ENCODE measurements at regions not wholly inside any gene's neighbourhood (a gene's known extent, or its start where the extent isn't known, plus 50 kb on each side); places are given as distances from the start of the nearest gene placed in this dataset.
"Not testable (repeated sequence)": the region's sequence is repeated elsewhere in the genome, so short reads cannot be mapped to it uniquely, and the experiment has no call there.

DNA sequence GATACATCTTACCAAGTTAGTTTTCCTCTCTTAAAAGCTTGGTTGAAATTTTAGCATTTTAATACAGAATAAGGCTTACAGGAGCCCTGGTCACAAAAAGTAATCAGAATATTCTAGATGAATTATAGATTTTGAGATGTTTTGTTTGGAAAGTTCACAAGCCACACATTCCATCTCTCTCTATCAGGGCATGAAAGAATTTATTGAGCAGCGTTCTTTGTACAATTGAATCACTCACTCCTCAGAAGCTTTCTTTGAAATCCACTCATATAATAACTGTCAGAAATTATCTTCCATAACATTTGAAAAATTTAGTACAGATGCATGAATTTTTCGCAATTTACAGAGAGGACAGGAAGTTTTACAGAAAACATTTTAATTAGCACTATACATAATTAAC is 938.6 kb upstream of the MDGA2 start:
- POLR2A ChIA-PET = no interaction called here

DNA sequence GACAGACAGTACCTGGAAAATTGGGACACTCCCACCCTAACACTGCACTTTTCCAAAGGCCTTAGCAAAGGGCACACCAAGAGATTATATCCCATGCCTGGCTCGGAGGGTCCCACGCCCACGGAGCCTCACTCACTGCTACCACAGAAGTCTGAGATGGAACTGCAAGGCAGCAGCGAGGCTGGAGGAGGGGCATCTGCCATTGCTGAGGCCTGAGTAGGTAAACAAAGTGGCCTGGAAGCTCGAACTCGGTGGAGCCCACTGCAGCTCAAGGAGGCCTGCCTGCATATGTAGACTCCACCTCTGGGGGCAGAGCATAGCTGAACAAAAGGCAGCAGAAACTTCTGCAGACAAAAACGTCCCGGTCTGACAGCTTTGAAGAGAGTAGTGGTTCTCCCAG is 931.6 kb upstream of the MDGA2 start:
- H3K9ac ChIP-seq; DNase-seq; H2AFZ ChIP-seq (ENCODE audit: low read depth); H3K79me2 ChIP-seq (ENCODE audit: insufficient read depth); H3K4me2 ChIP-seq; H3K9me3 ChIP-seq; H3K4me3 ChIP-seq (ENCODE audit: low read depth in 2 of 2, low read length in 1 of 2); H3K36me3 ChIP-seq (replicated peaks in 1 of 2; ENCODE audit: control insufficient read depth in 1 of 2, insufficient read depth in 2 of 2, low read length in 1 of 2); POLR2A ChIA-PET; H3K9me2 ChIP-seq; H3K27ac ChIP-seq (ENCODE audit: low read depth in 2 of 2, low read length in 1 of 2); CTCF ChIA-PET; H3K4me1 ChIP-seq (ENCODE audit: control insufficient read depth in 1 of 2, insufficient read depth in 2 of 2, low read depth in 1 of 2, low read length in 1 of 2); H3F3A ChIP-seq (replicated peaks; ENCODE audit: insufficient read depth); H4K20me1 ChIP-seq (ENCODE audit: insufficient read depth); H3K27me3 ChIP-seq (ENCODE audit: insufficient read depth): not testable (repeated sequence)
- 20% methylated on average over 2 of the region's 8 CpGs for WGBS (ENCODE audit: low lambda C conversion rate)

More for the DNA sequence above, 938.6 kb upstream of the MDGA2 start:
- CTCF ChIA-PET = no interaction called here
- H3K4me3 ChIP-seq (ENCODE audit: low read depth in 2 of 2, low read length in 1 of 2) = no peak overlapping the region
- DNase-seq = no peak
- H3K4me2 ChIP-seq = no peak overlapping the region
- 28% methylated on average over 2 of the region's 2 CpGs for WGBS (ENCODE audit: low lambda C conversion rate)
- no peaks in the 10 kb centered on the region for H3F3A ChIP-seq (replicated peaks; ENCODE audit: insufficient read depth)
- H3K27ac ChIP-seq (ENCODE audit: low read depth in 2 of 2, low read length in 1 of 2) = no peak overlapping the region
- no peaks in the 10 kb centered on the region for H3K27me3 ChIP-seq (ENCODE audit: insufficient read depth)
- H3K4me1 ChIP-seq (ENCODE audit: control insufficient read depth in 1 of 2, insufficient read depth in 2 of 2, low read depth in 1 of 2, low read length in 1 of 2) = no peaks in the 10 kb centered on the region; a peak in 1 of 4 replicates
- H2AFZ ChIP-seq (ENCODE audit: low read depth) = no peak overlapping the region
- no peak for TF ChIP-seq NRF1 (IDR thresholded peaks at IDR 0.05; ENCODE audit: low read depth, low read length)
- TF ChIP-seq FOXJ3 (CRISPR knock-in tag; IDR thresholded peaks at IDR 0.05) = no peak
- no peak for TF ChIP-seq EZH2phosphoT487 (IDR thresholded peaks at IDR 0.05; ENCODE audit: borderline replicate concordance, low read depth)
- TF ChIP-seq, protein P1, sequence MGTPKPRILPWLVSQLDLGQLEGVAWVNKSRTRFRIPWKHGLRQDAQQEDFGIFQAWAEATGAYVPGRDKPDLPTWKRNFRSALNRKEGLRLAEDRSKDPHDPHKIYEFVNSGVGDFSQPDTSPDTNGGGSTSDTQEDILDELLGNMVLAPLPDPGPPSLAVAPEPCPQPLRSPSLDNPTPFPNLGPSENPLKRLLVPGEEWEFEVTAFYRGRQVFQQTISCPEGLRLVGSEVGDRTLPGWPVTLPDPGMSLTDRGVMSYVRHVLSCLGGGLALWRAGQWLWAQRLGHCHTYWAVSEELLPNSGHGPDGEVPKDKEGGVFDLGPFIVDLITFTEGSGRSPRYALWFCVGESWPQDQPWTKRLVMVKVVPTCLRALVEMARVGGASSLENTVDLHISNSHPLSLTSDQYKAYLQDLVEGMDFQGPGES (IDR thresholded peaks at IDR 0.05; ENCODE audit: low read depth, low read length) = no peak
- TF ChIP-seq, protein P2, sequence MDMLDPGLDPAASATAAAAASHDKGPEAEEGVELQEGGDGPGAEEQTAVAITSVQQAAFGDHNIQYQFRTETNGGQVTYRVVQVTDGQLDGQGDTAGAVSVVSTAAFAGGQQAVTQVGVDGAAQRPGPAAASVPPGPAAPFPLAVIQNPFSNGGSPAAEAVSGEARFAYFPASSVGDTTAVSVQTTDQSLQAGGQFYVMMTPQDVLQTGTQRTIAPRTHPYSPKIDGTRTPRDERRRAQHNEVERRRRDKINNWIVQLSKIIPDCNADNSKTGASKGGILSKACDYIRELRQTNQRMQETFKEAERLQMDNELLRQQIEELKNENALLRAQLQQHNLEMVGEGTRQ (IDR thresholded peaks at IDR 0.05; ENCODE audit: borderline replicate concordance, low read depth, low read length) = no peak
- TF ChIP-seq POLR2AphosphoS5 (IDR thresholded peaks at IDR 0.05; ENCODE audit: low read depth, low read length) = no peak
- TF ChIP-seq GABPA (IDR thresholded peaks at IDR 0.05; ENCODE audit: low read depth) = no peak
- TF ChIP-seq, protein P3, sequence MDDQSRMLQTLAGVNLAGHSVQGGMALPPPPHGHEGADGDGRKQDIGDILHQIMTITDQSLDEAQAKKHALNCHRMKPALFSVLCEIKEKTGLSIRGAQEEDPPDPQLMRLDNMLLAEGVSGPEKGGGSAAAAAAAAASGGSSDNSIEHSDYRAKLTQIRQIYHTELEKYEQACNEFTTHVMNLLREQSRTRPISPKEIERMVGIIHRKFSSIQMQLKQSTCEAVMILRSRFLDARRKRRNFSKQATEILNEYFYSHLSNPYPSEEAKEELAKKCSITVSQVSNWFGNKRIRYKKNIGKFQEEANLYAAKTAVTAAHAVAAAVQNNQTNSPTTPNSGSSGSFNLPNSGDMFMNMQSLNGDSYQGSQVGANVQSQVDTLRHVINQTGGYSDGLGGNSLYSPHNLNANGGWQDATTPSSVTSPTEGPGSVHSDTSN (IDR thresholded peaks at IDR 0.05) = no peak
- TF ChIP-seq JUND (IDR thresholded peaks at IDR 0.05) = no peak
- TF ChIP-seq MXI1 (IDR thresholded peaks at IDR 0.05; ENCODE audit: low read depth, low read length) = no peak
- no peaks in the 10 kb centered on the region for H4K20me1 ChIP-seq (ENCODE audit: insufficient read depth)
- no peaks in the 10 kb centered on the region for H3K79me2 ChIP-seq (ENCODE audit: insufficient read depth)
- H3K9me3 ChIP-seq = no peaks in the 10 kb centered on the region
- H3K9me2 ChIP-seq = no peaks in the 10 kb centered on the region
- no peak overlapping the region for H3K9ac ChIP-seq
- H3K36me3 ChIP-seq (replicated peaks in 1 of 2; ENCODE audit: control insufficient read depth in 1 of 2, insufficient read depth in 2 of 2, low read length in 1 of 2) = no peaks in the 10 kb centered on the region

Data from SK-N-SH (cell line).